A204.1 (cell line): ENCODE measurements at regions not wholly inside any gene's neighbourhood (a gene's known extent, or its start where the extent isn't known, plus 50 kb on each side); places are given as distances from the start of the nearest gene placed in this dataset.
"Not testable (repeated sequence)": the region's sequence is repeated elsewhere in the genome, so short reads cannot be mapped to it uniquely, and the experiment has no call there.

ENCODE experiments used
- FAIRE-seq: peaks from 2 replicates; lab custom pipeline; 2012; peaks lifted over from hg19 to GRCh38; lab: Jason Lieb, UNC

- not testable (repeated sequence) for FAIRE-seq
Measured at GRCh38 chr13:33672022-33672421, 145.9 kb upstream of the RFC3 start.

GRCh38 chr13:33676045-33676989 lies 141.6 kb upstream of the RFC3 start:
- no peak for FAIRE-seq

GRCh38 chr13:33677215-33677614 lies 140.7 kb upstream of the RFC3 start:
- FAIRE-seq = no peak

- FAIRE-seq = no peak
Measured at GRCh38 chr13:33678084-33678483, 139.9 kb upstream of the RFC3 start.

GRCh38 chr13:33678906-33679657 lies 138.9 kb upstream of the RFC3 start:
- no peak for FAIRE-seq

GRCh38 chr13:33679658-33680012 lies 138.3 kb upstream of the RFC3 start:
- FAIRE-seq = no peak

- FAIRE-seq = no peak
Measured at GRCh38 chr13:33682020-33682564, 135.9 kb upstream of the RFC3 start.

- not testable (repeated sequence) for FAIRE-seq
Measured at GRCh38 chr13:33682646-33683045, 135.3 kb upstream of the RFC3 start.

- no peak for FAIRE-seq
Measured at GRCh38 chr13:33683376-33683775, 134.6 kb upstream of the RFC3 start.

- no peak for FAIRE-seq
Measured at GRCh38 chr13:33684874-33685273, 133.1 kb upstream of the RFC3 start.

- FAIRE-seq = no peak
Measured at GRCh38 chr13:33686772-33687480, 131.0 kb upstream of the RFC3 start.

GRCh38 chr13:33690354-33690753 lies 127.6 kb upstream of the RFC3 start:
- no peak for FAIRE-seq

- FAIRE-seq = no peak
Measured at GRCh38 chr13:33691980-33692379, 126.0 kb upstream of the RFC3 start.

GRCh38 chr13:33692531-33692930 lies 125.4 kb upstream of the RFC3 start:
- FAIRE-seq = no peak

- FAIRE-seq = no peak
Measured at GRCh38 chr13:33694546-33694945, 123.4 kb upstream of the RFC3 start.

GRCh38 chr13:33696530-33696929 lies 121.4 kb upstream of the RFC3 start:
- FAIRE-seq = no peak

- no peak for FAIRE-seq
Measured at GRCh38 chr13:33697926-33698325, 120.0 kb upstream of the RFC3 start.

GRCh38 chr13:33707449-33707848 lies 110.5 kb upstream of the RFC3 start:
- no peak for FAIRE-seq

- no peak for FAIRE-seq
Measured at GRCh38 chr13:33710924-33711323, 107.0 kb upstream of the RFC3 start.

- FAIRE-seq = no peak
Measured at GRCh38 chr13:33711436-33711835, 106.5 kb upstream of the RFC3 start.

GRCh38 chr13:33717775-33718174 lies 100.2 kb upstream of the RFC3 start:
- no peak for FAIRE-seq

GRCh38 chr13:33721724-33722123 lies 96.2 kb upstream of the RFC3 start:
- FAIRE-seq = no peak
